Stimulated activated CD4-positive, alpha-beta T cell treated with anti-CD3 and anti-CD28 coated beads, Interleukin-1b, Interleukin-23, amount 100 ng/mL, for 48 hours (primary cell): ENCODE measurements at regions not wholly inside any gene's neighbourhood (a gene's known extent, or its start where the extent isn't known, plus 50 kb on each side); places are given as distances from the start of the nearest gene placed in this dataset.

ENCODE experiments used
- DNase-seq: peaks from one replicate; pipeline ENCODE4 v3.0.0-alpha.2; 2020

DNA sequence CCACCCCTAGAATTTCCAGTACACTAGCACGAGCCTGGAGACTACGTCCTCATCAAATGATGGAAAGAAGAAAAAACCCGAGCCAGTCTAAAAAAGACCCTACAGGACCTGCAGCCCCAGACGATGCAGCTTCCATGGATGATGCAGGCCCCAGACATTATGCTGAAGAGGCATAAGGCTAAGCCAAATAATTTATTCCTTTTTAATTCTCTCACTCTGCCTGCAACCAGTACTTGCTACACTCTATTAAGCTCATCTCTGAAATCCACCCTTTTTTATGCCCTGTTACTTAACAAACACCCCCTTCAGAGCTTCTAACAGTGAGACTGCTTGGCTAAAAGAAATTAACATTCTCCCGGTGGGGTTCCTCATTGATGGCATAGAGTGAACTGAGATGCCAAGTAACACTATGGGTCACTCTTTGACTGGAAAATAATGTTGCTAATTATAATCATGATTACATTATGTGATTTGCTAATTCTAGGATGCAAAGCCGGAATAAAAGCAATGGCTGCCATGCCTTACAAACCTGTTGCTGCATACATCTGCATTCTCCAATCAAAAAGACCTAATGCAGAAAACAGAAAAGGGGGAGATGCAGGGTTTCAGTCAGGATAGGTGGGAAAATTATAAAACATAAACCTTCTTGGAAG lies 1462.4 kb downstream of the UQCRFS1 start:
- no peak for DNase-seq

DNA sequence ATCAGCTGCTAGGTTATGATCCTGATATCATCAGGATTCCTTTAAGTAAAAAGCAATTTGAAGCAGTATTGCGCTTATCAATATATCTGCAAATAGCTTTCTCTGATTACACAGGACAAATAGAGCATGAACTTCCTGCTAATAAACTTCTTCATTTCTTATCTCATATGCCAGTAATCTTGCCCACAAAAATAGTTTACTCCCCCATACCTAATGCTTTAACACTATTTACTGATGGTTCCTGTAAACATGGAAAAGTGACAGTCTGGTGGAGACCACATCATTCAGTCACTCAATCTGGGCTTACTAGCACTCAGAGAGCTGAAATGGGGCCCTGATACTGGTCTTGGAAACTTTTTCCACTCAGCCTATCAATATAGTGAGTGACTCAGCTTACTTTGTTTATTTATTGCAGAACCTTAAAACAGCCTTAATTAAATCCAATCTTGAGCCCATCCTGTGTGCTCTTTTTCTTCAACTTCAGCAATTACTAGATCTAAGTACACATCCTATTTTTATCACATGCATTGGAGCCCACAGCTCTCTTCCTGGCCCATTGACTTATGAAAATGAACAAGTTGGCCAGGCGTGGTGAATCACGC lies 1464.3 kb downstream of the UQCRFS1 start:
- DNase-seq, result no peak

DNA sequence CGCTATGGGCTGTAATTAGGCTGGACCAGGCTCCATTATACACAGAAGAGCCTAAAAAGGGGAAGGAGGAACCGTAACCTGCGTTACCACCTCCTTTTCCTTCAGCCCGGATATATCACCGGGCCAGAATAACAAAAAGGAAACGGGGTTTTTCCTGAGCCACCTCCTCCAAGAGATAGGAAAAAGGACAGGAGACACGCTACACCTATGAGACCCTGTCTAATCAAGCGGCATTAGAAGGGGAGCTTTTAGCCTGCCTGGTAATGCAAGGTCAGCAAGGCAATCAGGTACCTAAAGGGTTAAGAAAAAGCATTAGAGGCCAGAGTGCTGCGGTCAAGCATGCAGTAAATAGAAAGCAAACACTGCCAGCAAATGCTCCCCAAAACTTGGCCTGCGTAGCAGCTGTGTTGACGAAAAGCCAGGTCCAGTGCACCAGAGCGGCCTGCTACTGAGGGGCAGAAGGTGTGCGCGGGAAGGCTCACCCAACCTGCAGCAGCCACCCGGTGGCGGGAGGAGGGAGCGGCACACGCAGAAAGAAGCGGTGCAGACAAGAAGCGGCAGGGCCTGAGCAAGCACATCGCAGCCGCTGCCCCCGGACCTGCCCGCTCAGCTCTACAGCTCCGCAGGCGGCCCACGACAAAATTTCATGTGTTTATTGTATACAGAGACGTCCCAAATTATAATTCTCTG lies 1466.1 kb downstream of the UQCRFS1 start:
- no peak for DNase-seq

DNA sequence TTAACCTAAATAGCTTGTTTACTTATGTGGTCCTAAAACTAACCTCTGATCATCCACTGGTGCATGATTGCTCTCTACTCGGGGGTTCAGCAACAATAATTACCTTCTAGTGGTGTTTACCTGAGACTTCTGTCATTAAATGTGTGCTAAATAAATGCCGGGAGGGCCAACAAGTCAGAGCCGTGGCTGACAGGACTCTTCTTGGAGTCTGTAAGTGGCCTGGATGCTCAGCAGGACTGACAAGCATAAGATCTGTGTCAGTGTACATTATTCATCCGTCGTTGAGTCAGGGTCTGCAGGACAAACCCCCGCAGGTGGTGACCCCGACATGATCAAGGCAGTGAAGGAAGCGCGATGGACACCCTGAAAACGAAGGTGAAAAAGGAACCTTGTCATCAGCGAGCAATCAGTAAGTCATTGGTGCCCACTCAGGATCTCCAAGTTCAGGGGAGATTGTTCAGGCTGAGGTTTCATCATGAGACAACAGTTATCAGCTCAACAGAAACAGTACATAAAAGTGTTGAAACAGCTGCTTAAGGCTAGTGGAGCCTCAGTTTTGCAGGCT lies 1466.9 kb downstream of the UQCRFS1 start:
- DNase-seq, result no peak

DNA sequence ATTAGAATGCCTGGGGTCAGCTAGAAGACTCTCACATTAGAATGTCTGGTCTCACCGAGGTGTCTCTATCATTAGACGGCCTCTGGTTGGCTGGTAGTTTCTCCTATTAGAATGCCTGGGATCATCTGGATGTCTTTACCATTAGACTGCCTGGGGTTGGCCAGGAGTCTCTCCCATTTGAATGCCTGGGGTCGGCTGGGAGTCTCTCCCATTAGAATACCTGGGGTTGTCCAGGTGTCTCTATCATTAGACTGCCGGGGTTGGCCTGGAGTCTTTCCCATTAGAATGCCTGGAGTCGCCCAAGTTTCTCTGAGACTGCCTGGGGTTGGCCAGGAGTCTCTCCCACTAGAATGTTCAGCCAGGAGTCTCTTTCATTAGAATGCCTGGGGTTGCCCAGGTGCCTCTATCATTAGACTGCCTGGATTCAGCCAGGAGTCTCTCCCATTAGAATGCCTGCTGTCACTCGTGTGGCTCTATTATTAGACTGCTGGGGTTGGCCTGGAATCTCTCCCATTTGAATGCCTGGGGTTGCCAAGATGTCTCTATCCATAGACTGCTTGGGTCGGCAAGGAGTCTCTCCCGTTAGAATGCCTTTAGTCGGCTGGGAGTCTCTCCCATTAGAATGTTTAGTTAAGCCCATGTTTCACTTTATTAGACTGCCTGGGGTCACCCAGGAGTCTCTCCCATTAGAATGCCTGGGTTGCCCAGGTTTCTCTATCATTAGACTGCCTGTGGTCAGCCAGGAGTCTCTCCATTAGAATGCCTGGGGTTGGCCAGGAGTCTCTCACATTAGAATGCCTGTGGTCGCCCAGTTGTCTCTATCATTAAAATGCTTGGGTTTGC lies 1467.8 kb downstream of the UQCRFS1 start:
- no peak for DNase-seq

DNA sequence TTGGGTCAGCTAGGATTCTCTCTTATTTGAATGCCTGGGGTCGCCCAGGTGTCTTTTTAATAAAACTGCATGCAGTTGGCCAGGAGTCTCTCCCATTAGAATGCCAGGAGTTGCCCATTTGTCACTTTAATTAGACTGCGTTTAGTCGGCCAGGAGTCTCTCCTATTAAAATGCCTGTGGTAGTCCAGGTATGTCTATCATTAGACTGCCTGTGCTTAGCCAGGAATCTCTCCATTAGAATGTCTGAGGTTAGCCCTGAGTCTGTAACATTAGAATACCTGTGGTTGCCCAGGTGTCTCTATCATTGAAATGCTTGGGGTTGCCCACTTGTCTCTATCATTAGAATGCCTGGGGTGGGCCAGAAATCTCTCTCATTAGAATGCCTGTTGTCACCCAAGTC lies 1470.9 kb downstream of the UQCRFS1 start:
- DNase-seq, result no peak

DNA sequence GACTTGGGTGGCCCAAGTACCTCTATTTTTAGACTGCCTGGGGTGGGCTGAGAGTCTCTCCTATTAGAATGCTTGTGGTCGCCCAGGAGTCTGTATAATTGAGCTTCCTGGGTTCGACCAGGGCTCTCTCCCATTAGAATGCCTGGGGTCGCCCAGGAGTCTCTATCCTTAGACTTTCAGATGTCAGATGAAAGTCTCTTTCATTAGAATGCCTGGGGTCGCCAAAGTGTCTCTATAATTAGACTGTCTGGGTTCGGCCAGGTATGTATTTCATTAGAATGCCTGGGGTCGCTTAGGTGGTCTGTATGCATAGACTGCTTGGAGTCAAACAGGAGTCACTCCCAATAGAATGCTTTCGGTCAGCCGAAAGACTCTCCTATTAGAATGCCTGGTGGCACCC lies 1471.7 kb downstream of the UQCRFS1 start:
- DNase-seq, result no peak

DNA sequence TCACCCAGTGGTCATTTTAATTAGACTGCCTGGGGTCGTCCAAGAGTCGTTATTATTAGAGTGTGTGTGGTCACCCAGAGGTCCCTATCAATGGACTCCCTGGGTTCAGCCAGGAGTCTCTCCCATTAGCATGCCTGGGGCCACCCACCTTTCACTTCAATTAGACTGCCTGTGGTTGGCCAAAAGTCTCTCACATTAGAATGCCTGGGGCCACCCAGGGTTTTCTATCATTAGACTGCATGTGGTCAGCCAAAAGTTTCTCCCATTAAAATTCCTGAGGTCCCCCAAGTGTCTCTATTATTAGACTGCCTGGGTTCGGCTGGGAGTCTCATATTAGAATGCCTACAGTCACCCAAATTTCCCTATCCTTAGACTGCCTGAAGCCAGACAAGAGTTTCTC lies 1472.6 kb downstream of the UQCRFS1 start:
- DNase-seq, result no peak

DNA sequence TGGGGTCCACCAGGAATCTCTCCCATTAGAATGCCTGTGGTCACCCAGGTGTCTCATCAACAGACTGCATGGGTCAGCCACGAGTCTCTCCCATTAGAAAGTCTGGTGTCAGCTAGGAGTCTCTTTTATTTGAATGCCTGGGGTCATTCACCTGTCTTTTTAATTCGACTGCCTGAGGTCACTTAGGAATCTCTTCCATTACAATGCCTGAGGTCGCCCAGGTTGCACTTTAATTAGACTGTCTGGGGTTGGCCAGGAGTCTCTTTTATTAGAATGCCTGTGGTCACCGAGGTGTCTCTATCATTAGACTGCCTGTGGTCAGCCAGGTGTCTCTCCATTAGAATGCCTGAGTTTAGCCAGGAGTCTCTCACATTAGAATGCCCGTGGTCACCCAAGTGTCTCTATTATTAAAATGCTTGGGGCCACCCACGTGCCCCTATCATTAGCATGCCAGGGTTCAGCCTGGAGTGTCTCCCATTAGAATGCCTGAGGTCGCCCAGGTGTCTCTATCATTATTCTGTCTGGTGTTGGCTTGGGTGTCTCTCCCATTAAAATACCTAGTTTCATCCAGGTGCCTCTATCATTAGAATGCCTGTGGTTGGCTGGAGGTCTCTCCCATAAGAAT lies 1474.3 kb downstream of the UQCRFS1 start:
- no peak for DNase-seq

DNA sequence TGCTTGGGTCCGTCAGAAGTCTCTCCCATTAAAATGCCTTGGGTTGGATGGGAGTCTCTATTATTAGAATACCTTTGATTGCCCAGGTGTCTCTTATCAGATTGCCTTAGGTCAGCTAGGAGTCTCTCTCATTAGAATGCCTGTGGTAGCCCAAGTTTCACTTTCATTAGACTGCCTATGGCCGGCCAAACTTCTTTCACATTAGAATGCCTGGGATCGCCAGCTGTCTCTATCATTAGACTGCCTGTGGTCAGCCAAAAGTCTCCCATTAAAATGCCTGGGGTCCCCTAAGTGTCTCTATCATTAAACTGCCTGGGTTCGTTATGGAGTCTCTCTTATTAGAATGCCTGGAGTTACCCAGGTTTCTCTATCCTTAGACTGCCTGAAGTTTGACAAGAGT lies 1476.7 kb downstream of the UQCRFS1 start:
- DNase-seq, result no peak

DNA sequence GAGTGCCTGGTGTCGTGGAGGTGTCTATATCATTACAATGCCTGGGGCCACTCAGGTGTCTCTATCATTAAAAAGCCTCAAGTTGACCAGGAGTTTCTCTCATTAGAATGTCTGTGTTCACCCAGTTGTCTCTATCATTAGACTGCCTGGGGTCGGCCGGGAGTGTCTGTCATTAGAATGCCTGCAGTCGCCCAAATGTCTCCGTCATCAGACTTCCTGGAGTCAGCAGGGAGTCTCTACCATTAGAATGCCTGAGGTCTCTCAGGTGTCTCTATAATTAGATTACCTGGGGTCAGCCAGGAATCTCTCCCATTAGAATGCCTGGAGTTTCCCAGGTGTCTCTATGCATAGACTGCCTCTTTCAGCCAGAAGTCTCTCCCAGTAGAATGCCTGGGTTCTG lies 1477.6 kb downstream of the UQCRFS1 start:
- no peak for DNase-seq

DNA sequence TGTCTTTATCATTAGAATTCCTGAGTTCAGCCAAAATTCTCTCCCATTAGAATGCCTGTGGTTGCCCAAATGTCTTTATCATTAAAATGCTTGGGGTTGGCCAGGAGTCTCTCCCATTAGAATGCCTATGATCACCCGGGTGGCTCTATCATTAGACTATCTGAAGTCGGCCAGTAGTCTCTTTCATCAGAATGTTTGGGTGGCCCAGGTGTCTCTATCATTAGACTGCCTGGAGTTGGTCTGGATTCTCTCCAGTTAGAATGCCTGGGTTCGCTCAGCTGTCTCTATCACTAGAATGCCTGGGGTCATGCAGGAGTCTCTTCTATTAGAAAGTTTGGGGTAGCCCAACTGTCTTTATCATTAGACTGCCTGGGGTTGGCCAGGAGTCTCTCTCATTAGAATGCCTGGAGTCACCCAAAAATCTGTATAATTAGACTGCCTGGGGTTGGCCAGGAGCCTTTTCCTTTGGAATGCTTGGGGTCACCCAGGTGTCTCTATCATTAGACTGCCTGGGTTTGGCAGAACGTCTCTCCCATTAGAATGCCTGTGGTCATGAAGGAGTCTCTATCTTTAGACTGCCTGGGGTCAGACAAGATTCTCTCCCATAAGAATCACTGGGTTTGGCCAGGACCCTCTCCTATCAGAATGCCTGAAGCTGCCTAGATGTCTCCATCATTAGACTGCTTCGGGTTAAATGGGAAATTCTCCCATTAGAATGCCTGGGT lies 1478.3 kb downstream of the UQCRFS1 start:
- no peak for DNase-seq

DNA sequence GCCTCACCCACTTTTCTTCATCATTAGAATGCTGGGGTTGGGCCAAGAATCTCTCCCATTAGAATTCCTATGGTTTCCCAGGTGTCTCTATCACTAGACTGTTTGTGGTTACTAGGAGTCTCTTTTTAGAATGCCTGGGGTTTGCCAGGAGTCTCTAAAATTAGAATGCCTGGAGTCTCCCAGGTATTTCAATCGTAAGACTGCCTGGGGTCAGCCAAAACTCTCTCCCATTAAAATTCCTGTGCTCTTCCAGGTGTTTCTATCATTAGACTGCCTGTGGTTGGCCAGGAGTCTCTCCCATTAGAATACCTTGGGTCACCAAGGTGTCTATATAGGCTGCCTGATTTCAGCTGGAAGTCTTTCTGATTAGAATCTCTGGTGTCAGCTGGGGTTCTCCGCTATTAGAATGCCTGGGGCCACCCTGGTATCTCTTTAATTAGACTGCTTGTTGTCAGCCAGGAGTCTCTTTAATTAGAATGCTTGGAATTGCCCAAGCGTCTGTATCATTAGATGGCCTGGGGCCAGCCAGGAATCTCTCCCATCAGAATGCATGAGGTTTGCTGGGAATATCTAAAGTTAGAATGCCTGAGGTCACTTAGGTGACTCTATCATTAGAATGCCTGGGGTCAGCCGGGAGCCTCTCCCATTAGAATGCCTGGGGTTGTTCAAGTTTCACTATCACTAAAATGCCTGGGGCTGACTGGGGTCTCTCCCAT lies 1479.2 kb downstream of the UQCRFS1 start:
- DNase-seq, result no peak

DNA sequence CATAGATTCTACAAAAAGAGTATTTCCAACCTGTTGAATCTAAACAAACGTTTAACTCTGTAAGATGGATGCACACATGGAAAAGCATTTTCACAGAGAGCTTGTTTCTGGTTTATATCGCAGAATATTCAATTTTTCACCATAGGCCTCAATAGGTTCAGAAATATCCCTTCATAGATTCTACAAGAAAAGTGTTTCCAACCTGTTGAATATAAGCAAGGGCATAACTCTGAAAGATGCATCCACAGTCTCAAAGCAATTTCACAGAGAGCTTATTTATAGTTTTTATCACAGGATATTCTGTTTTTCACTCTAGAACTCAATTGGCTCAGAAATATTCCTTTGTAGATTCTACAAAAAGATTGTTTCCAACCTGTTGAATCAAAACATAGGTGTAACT lies 1483.6 kb downstream of the UQCRFS1 start:
- DNase-seq, result no peak

DNA sequence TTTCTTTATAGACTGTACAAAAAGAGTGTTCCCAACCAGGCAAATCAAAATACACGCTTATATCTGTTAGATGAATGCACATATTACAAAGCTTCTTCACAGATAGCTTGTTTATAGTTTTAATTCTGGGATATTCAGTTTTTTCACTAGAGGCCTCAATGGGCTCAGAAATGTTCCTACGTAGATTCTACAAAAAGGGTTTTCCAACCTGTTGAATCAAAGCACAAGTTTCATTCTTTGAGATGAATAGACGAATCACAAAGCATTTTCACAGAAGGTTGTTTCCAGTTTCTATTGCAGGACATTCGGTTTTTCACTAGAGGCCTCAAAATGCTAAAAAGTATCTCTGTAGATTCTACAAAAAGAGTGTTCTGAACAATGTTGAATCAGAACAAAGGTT lies 1490.3 kb downstream of the UQCRFS1 start:
- DNase-seq, result no peak

DNA sequence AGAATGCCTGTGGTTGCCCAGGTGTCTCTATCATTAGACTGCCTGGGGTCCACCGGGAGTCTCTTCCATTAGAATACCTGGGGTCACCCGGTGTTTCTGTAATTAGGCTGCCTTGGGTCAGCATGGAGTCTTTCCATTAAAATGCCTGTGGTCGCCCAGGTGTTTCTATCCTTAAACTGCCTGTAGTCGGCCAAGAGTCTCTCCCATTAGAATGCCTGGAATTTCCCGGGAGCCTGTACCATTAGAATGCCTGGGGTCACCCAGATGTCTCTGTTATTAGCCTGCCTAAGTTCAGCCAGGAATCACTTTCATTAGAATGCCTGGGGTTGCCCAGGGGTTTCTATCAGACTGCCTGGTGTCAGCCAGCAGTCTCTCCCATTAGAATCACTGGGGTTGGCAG lies 1492.8 kb downstream of the UQCRFS1 start:
- DNase-seq, result no peak

DNA sequence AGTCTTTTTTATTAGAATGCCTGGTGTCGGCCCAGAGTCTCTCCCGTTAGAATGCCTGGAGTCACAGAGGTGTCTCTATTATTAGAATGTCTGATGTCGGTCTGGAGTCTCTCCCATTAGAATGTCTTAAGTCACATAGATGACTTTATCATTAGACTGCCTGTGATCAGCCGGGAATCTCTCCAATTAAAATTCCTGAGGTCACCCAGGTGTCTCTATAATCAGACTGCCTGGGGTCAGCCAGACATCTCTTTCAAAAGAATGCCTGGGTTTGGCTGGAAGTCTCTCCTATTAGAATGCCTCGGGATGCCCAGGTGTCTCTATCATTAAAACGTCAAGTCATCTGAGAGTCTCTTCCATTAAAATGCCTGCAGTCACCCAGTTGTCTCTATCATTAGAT lies 1493.9 kb downstream of the UQCRFS1 start:
- no peak for DNase-seq

DNA sequence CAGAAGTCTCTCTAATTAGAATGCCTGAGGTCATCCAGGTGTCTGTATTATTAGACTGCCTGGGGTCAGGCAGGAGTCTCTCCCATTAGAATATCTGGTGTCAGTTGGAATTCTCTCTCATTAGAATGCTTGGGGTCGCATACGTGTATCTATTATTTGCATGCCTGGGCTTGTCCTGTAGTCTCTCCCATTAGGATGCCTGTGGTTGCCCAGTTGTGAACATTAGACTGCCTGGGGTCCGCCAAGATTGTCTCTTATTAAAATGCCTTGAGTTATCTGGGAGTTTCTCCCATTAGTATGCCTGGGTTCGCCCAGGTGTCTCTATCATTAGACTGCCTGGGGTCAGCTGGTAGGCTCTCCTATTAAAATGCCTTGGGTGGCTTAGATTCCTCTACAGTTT lies 1494.7 kb downstream of the UQCRFS1 start:
- no peak for DNase-seq

DNA sequence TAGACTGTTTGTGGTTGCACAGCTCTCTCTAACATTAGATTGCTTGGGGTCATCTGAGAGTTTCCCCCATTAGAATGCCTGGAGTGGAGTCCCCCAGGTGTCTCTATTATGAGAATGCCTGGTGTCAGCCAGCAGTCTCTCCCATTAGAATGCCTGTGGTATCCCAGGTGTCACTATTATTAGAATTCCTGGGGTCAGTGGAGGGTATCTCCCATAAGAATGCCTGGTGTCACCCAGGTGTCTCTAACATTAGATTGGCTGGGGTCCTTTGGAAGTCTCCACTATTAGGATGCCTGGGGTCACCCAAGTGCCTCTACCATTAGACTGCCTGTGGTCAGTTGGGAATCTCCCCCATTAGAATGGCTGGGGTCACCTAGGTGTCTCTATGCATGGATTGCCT lies 1495.1 kb downstream of the UQCRFS1 start:
- DNase-seq, result no peak

DNA sequence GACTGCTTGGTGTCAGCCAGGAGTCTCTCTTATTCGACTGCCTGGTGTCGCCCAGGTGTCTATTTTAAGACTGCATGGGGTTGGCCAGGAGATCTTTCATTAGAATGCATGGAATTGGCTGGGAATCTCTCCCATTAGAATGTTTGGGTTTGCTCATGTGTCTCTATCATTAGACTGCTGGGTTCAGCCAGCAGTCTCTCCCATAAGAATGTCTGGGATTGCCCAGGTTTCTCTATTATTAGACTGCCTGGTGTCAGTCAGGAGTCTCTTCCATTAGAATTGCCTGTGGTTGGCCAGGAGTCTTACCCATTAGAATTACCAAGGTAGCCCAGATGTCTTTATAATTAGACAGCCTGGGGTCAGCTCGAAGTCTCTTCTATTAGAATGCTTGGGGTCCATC lies 1496.0 kb downstream of the UQCRFS1 start:
- no peak for DNase-seq

DNA sequence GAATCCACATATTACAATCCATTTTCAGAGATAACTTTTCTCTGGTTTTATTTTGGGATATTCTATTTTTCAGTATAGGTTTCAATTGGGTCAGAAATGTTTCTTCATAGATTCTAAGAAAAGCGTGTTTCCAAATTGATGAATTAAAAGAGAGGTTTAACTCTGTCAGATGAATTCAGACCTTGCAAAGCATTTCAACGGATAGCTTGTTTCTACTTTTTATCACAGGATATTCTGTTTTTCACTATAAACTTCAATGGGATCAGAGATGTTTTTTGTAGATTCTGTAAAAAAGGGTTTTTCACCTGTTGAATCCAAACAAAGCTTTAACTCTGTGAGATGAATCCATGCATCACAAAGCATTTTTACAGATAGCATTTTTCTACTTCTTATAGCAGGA lies 1498.1 kb downstream of the UQCRFS1 start:
- DNase-seq, result no peak
